OCI-LY1 (cell line): ENCODE measurements at regions not wholly inside any gene's neighbourhood (a gene's known extent, or its start where the extent isn't known, plus 50 kb on each side); places are given as distances from the start of the nearest gene placed in this dataset.
"Not testable (repeated sequence)": the region's sequence is repeated elsewhere in the genome, so short reads cannot be mapped to it uniquely, and the experiment has no call there.

ENCODE experiments used
- H2AFZ ChIP-seq: fragments of 200-600 bp; sonication (generic), shearing (Covaris generic); 2 replicates; pipeline ENCODE4 v1.6.0; 2014; ENCODE audit warnings: antibody characterized with exemption, mild to moderate bottlenecking, low read length
- H3F3A ChIP-seq: fragments of 200-600 bp; sonication (generic), shearing (Covaris generic); 2 replicates; pipeline ENCODE4 v1.6.0; 2014; ENCODE audit warnings: mild to moderate bottlenecking, antibody characterized with exemption, low read length, moderate library complexity; ENCODE audit not compliant: insufficient read depth
- H3K27ac ChIP-seq: fragments of 200-600 bp; sonication (generic); 2 replicates; pipeline ENCODE4 v1.5.1; 2014; ENCODE audit warnings: low read length, mixed run types, mild to moderate bottlenecking, low read depth; ENCODE audit not compliant: poor library complexity, severe bottlenecking
- H3K27me3 ChIP-seq: fragments of 200-600 bp; sonication (generic); 2 replicates; pipeline ENCODE4 v1.6.0; 2014; ENCODE audit warnings: antibody characterized with exemption, mild to moderate bottlenecking, low read length, moderate library complexity; ENCODE audit not compliant: insufficient read depth
- H3K36me3 ChIP-seq: fragments of 200-600 bp; sonication (generic); 2 replicates; pipeline ENCODE4 v1.6.1; 2014; ENCODE audit warnings: mild to moderate bottlenecking, antibody characterized with exemption, low read length, moderate library complexity, mixed read lengths; ENCODE audit not compliant: insufficient read depth
- H3K4me1 ChIP-seq: fragments of 200-600 bp; sonication (generic); 2 replicates; pipeline ENCODE4 v1.5.1; 2014; ENCODE audit warnings: mild to moderate bottlenecking, low read length, moderate library complexity; ENCODE audit not compliant: insufficient read depth, severe bottlenecking
- H3K4me2 ChIP-seq: fragments of 200-600 bp; sonication (generic), shearing (Covaris generic); 2 replicates; pipeline ENCODE4 v1.6.1; 2014; ENCODE audit warnings: low read length
- H3K4me3 ChIP-seq: fragments of 200-600 bp; sonication (generic); 2 replicates; pipeline ENCODE4 v1.5.1; 2014; ENCODE audit warnings: low read length, low read depth, mild to moderate bottlenecking, mixed read lengths; ENCODE audit not compliant: poor library complexity, severe bottlenecking
- H3K79me2 ChIP-seq: fragments of 200-600 bp; shearing (Covaris generic); 2 replicates; pipeline ENCODE4 v1.6.1; 2016; ENCODE audit warnings: mixed run types, low read length, mixed read lengths; ENCODE audit not compliant: insufficient read depth
- H3K9ac ChIP-seq: fragments of 200-600 bp; sonication (generic), shearing (Covaris generic); 2 replicates; pipeline ENCODE4 v1.6.1; 2014; ENCODE audit warnings: mild to moderate bottlenecking, low read length, mixed read lengths
- H3K9me2 ChIP-seq: fragments of 200-600 bp; sonication (generic), shearing (Covaris generic); 2 replicates; pipeline ENCODE4 v1.6.1; 2014; ENCODE audit warnings: low read depth, mild to moderate bottlenecking, low read length, mixed read lengths
- H3K9me3 ChIP-seq: fragments of 200-600 bp; shearing (Covaris generic); 2 replicates; pipeline ENCODE4 v1.6.1; 2014; ENCODE audit warnings: low read length, mixed read lengths
- H4K20me1 ChIP-seq: fragments of 200-600 bp; sonication (generic), shearing (Covaris generic); 2 replicates; pipeline ENCODE4 v1.6.0; 2016; ENCODE audit warnings: mild to moderate bottlenecking, low read length; ENCODE audit not compliant: insufficient read depth
- EZH2 ChIP-seq: fragments of 200-600 bp; sonication (generic), shearing (Covaris generic); IDR thresholded peaks from 2 replicates; pipeline ENCODE4 v1.8.0; 2017; ENCODE audit warnings: borderline replicate concordance, mixed run types, mild to moderate bottlenecking, antibody characterized with exemption, low read length, moderate library complexity, mixed read lengths
- TF ChIP-seq, protein P1 (sequence below): fragments of 200-600 bp; sonication (generic), shearing (Covaris generic); IDR thresholded peaks from 2 replicates; pipeline ENCODE4 v1.5.1; 2017; ENCODE audit warnings: mild to moderate bottlenecking, antibody characterized with exemption, low read length, moderate library complexity, mixed read lengths

DNA sequence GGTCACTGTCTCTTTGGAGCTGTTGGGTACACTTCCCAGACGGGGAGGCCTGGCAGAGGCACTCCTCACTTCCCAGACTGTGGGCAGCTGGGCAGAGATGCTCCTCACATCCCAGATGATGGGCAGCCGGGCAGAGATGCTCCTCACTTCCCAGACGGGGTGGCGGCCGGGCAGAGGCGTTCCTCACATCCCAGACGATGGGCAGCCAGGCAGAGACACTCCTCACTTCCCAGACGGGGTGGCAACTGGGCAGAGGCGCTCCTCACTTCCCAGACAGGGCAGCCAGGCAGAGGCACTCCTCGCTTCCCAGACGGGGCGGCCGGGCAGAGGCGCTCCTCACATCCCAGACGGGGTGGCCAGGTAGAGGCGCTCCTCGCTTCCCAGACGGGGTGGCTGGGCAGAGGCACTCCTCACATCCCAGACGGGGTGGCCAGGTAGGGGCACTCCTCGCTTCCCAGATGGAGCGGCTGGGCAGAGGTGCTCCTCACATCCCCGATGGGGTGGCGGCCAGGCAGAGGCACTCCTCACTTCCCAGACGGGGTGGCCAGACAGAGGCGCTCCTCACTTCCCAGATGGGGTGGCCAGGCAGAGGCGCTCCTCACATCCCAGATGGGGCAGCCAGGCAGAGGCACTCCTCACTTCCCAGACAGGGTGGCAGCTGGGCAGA lies 833.1 kb upstream of the RAG2 start:
- H3K9me3 ChIP-seq, H3K9me2 ChIP-seq, H3F3A ChIP-seq, H3K27me3 ChIP-seq, H3K27ac ChIP-seq, H3K4me2 ChIP-seq, H3K4me1 ChIP-seq, H2AFZ ChIP-seq, H3K79me2 ChIP-seq, H4K20me1 ChIP-seq, H3K36me3 ChIP-seq, H3K9ac ChIP-seq, H3K4me3 ChIP-seq: not testable (repeated sequence)

- H3K4me2 ChIP-seq: no peak overlapping the region
- no peaks in the 10 kb centered on the region for H4K20me1 ChIP-seq
- no peaks in the 10 kb centered on the region for H3K9me3 ChIP-seq
- no peaks in the 10 kb centered on the region for H3K79me2 ChIP-seq
- H3K4me3 ChIP-seq: no peak overlapping the region
- H3K9ac ChIP-seq: no peak overlapping the region
- no peaks in the 10 kb centered on the region for H3F3A ChIP-seq
- no peak overlapping the region for H2AFZ ChIP-seq
- H3K9me2 ChIP-seq: no peaks in the 10 kb centered on the region
- no peaks in the 10 kb centered on the region for H3K27me3 ChIP-seq
- no peaks in the 10 kb centered on the region for H3K36me3 ChIP-seq
- H3K4me1 ChIP-seq: no peaks in the 10 kb centered on the region
- H3K27ac ChIP-seq: no peak overlapping the region
- TF ChIP-seq, protein P1, sequence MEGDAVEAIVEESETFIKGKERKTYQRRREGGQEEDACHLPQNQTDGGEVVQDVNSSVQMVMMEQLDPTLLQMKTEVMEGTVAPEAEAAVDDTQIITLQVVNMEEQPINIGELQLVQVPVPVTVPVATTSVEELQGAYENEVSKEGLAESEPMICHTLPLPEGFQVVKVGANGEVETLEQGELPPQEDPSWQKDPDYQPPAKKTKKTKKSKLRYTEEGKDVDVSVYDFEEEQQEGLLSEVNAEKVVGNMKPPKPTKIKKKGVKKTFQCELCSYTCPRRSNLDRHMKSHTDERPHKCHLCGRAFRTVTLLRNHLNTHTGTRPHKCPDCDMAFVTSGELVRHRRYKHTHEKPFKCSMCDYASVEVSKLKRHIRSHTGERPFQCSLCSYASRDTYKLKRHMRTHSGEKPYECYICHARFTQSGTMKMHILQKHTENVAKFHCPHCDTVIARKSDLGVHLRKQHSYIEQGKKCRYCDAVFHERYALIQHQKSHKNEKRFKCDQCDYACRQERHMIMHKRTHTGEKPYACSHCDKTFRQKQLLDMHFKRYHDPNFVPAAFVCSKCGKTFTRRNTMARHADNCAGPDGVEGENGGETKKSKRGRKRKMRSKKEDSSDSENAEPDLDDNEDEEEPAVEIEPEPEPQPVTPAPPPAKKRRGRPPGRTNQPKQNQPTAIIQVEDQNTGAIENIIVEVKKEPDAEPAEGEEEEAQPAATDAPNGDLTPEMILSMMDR: no peak
Observed at GRCh38 chr11:37422511-37422910, 824.5 kb upstream of the RAG2 start.

DNA sequence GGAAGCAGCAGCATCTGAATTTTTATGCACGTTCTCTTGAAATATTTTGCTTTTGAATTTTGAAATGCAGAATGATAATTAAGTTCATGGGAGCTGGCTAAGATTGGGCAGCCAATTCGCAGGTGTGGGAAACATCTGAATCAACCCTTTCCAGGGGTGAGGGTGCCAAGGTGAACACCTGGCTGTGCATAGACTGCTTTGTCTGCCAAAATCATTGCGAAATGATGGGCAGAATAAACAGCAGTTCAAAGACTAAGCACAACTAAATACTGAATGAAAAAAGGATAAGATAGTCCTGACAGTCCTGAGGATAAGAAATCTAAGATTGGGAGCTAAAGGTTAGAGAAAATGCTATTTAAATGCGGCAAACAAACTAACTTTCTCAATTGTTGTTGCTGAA lies 813.3 kb upstream of the RAG2 start:
- Histone ChIP-seq H3K9ac (no peak overlapping the region), H3K4me1 (no peaks in the 10 kb centered on the region), H4K20me1 (no peaks in the 10 kb centered on the region), H2AFZ (no peak overlapping the region), H3K79me2 (no peaks in the 10 kb centered on the region), H3K36me3 (no peaks in the 10 kb centered on the region), H3K27me3 (no peaks in the 10 kb centered on the region), H3K27ac (no peak overlapping the region), H3K4me2 (no peak overlapping the region), H3K4me3 (no peak overlapping the region), H3F3A (no peaks in the 10 kb centered on the region), H3K9me2 (no peaks in the 10 kb centered on the region), H3K9me3 (no peaks in the 10 kb centered on the region)
- TF ChIP-seq, protein P1: no peak
- no peak for TF ChIP-seq EZH2

DNA sequence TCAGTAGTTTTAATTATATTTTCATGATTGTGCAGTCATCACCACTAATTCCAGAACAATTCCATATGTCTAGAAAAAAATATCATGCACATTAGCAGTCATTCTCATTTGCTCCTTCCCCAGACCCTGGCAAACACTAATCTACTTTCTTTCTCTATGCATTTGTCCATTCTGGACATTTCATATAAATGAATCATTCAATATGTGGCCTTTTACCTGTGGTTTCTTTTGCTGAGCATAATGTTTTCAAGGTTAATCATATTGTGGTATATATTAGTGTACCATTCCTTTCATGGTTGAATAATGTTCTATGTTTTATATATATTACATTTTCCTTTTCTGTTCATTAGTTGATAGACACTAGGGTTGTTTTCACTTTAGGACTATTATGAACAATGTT lies 811.1 kb upstream of the RAG2 start:
- Histone ChIP-seq H3K4me3 (no peak overlapping the region), H3K9me3 (no peaks in the 10 kb centered on the region), H3F3A (no peaks in the 10 kb centered on the region), H3K4me1 (no peaks in the 10 kb centered on the region), H4K20me1 (no peaks in the 10 kb centered on the region), H3K9me2 (no peaks in the 10 kb centered on the region), H3K27me3 (no peaks in the 10 kb centered on the region), H2AFZ (no peak overlapping the region), H3K9ac (no peak overlapping the region), H3K4me2 (no peak overlapping the region), H3K36me3 (no peaks in the 10 kb centered on the region), H3K27ac (no peak overlapping the region), H3K79me2 (no peaks in the 10 kb centered on the region)
- TF ChIP-seq EZH2: no peak
- TF ChIP-seq, protein P1: no peak
